ENCODE measurements at regions not wholly inside any gene's neighbourhood (a gene's known extent, or its start where the extent isn't known, plus 50 kb on each side); places are given as distances from the start of the nearest gene placed in this dataset.

GRCh38 chr6:81252231-81252630 lies 500.2 kb downstream of the TENT5A start:
- TF ChIP-seq CTCF (IDR thresholded peaks at IDR 0.05) (no peak), POLR2A (IDR thresholded peaks at IDR 0.05) (no peak)

All from testis (tissue), 2 donors.